HG02973 (cell line): ENCODE measurements at regions not wholly inside any gene's neighbourhood (a gene's known extent, or its start where the extent isn't known, plus 50 kb on each side); places are given as distances from the start of the nearest gene placed in this dataset.

Experiments
- ATAC-seq: cut with Tn5 transposase; IDR thresholded peaks from one replicate; pipeline ENCODE4 v1.9.1; 2021; ENCODE audit warnings: moderate library complexity; ENCODE audit not compliant: unreplicated experiment

GRCh38 chr2:20150110-20150706 is 74.7 kb downstream of the SDC1 start:
- ATAC-seq = no peak

- ATAC-seq = no peak
These were observed 75.3 kb downstream of the SDC1 start for GRCh38 chr2:20149703-20150030.

DNA sequence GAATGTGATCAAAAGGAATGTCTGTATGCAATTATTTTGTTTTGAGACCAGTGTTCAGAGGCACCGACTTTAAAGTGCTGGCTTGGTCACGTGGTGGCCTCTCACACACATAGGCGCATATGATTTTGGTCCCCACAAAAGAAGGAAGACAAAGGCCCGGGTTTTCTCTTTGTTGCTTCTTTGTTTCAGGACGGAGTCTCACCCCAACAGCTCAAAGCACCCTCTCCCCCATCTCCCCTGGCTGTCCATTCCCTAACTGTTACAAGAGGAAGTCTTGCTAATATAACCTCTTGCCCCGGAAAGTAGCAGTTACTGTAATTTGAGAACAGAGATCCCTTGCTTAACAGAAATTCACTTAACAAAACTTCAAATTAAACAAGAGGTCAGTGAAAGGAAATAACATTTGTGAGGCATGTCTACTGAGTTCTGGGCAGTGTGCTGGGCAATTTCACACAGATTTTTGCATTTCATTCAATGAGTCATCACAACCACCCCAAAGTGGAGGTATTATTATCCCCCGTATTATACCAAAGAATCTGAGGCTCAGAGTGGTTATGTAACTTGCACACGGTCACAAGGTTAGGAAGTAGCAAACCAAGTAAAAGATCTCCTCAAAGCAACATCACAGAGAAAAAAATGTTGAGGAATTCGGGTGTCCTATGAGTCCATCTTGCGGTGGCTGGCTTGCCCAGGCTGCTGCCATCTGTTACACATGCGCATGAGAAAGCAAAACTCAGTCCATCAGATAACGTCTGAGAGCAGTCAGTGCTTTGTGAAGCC is 75.8 kb downstream of the SDC1 start:
- no peak for ATAC-seq

DNA sequence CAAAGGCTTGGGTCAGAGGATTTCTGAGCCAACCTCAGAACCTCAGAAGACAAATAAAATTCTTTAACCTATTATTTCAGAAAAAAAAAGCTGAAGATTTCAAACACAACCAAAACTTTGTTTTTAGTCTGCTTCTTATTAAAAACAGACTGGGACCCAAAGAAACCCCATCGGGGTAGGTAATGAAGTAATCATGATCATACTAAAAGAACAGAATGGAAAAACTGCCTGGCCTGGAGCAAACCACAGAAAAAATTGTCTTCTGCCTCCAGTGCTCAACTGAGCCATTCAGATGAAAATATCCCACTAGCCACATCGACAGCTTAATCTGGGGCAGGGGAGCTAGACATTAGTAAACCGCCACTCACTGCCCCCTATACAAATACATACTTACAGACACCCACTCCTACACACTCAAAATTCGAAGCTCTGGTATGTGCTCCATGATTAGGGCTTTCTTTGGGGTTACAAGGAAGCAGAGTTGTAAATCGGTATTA is 76.5 kb downstream of the SDC1 start:
- ATAC-seq = no peak

- no peak for ATAC-seq
These were observed 77.6 kb downstream of the SDC1 start for GRCh38 chr2:20147351-20147750.

DNA sequence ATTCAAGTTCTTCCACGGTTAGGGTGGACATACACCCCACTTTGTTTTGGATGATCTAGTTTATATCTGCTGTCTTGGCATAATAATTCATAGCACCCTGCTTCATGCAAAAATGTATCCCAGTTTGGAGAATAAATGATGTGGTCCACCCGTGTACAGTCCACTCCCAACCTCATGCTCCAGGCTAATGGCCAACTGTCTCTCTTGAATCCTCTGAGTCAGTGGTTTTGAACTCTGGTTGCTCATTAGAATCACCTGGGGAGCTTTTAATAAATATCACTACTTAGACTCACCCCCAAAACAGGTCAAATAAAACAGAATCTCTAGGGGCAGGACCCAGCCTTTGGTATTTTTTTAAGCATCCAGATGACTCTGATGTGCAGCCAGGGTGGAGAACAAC is 78.5 kb downstream of the SDC1 start:
- ATAC-seq = no peak

- peak; percentile 89 for ATAC-seq
These were observed 79.3 kb downstream of the SDC1 start for GRCh38 chr2:20145497-20146193.

- no peak for ATAC-seq
These were observed 80.1 kb downstream of the SDC1 start for GRCh38 chr2:20144861-20145260.

DNA sequence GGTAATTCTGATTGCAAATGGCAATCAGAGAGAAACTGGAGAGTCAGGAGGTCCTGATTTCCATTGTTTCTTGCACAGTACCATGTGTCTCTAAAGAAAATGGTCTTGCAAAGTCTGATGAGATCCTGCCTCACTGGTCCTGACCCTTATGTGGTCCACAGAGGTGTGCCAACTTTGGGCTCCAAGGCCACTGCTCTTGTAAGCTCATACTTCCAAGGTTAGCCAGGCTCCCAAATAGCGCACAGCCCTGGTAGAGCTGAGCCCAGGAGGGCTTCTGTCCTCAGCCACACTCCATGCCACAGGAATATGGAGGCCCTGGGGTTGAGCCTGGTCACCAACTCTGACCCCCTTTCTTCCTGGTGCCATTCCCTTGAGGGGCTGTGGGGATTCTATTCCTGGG is 80.7 kb downstream of the SDC1 start:
- no peak for ATAC-seq

- ATAC-seq = no peak
These were observed 81.7 kb downstream of the SDC1 start for GRCh38 chr2:20143263-20143662.

DNA sequence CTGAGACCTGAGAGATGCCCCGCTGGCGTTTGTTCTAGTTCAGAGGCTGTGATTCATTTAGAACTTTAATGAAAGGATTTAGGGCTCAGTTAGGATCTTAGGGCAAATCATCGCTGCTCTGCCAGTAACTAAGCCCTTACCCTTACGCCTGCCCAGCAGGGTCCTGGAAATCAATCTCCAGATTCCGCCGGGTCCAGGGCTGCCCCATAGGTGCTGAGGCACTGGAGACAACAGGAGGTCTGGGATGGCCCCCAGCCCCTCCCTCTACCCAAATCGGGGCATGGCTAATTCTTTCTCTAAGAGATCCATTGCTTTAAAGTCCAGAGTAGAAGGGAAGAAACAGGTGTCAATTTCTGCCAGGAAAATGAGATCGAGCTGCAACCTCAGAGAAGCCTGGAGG is 83.1 kb downstream of the SDC1 start:
- ATAC-seq = no peak

- ATAC-seq = no peak
These were observed 83.7 kb downstream of the SDC1 start for GRCh38 chr2:20141056-20141762.

GRCh38 chr2:20140321-20141055 is 84.4 kb downstream of the SDC1 start:
- no peak for ATAC-seq

DNA sequence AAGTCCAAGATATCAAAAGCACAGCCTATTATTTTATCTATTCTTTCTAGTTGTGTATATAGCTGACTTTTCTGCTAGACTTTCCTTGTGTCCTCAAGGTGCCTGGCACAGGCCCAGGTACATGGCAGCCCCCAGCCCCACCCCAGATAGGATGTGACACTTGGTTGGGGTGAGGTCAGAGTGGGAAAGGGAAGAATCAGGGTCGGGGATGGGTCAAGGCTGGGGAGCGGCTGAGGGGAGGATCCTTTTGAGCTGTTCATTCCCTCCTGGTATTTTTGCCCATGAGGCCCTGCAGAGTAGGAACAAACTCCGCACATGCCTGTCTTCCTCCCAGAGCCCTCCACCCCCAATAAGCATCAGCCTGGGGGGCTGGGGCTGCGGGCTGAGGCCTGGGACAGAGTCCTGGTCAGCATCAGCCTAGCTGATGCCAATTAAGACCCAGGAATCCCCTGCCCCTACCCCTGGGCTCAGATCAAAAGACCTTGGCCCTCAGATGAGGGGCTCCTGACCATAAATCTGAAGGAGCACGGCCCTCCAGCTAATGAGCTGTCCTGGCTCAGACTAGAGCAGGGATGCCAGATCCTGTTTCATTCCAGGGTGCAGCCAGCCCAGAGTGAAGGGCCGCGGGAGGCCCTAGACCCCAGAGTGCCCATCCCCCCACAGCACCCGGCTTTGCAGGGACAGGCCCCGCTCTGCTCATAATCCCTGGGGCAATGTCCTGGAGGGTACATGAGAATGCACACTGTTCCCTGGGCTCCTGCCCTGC is 85.3 kb downstream of the SDC1 start:
- ATAC-seq = no peak

- ATAC-seq = no peak
These were observed 86.2 kb downstream of the SDC1 start for GRCh38 chr2:20138696-20139095.

GRCh38 chr2:20137884-20138283 is 86.5 kb upstream of the LAPTM4A start:
- ATAC-seq = no peak

GRCh38 chr2:20137131-20137571 is 85.7 kb upstream of the LAPTM4A start:
- ATAC-seq = no peak

DNA sequence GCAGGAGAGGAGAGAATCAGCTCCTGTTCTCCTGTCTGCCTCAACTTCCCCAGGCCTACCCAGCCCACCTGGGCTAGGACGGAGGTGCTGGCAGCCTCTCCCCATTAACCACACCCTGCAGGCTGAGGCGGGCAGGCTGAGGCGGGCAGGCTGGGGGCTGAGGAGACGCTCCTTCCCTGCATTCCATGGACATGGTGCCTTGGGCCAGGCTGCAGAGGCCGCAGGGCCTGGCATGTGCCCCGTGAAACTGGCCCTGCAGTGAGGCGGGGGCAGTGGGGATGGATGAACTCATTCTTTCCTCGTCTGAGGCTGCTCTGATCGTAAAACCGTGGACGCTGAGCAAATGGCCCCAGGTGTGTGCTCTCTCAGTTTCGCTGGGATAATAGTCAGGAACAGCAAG is 84.7 kb upstream of the LAPTM4A start:
- ATAC-seq = no peak

- peak; percentile 72 for ATAC-seq
These were observed 84.2 kb upstream of the LAPTM4A start for GRCh38 chr2:20135631-20136050.

DNA sequence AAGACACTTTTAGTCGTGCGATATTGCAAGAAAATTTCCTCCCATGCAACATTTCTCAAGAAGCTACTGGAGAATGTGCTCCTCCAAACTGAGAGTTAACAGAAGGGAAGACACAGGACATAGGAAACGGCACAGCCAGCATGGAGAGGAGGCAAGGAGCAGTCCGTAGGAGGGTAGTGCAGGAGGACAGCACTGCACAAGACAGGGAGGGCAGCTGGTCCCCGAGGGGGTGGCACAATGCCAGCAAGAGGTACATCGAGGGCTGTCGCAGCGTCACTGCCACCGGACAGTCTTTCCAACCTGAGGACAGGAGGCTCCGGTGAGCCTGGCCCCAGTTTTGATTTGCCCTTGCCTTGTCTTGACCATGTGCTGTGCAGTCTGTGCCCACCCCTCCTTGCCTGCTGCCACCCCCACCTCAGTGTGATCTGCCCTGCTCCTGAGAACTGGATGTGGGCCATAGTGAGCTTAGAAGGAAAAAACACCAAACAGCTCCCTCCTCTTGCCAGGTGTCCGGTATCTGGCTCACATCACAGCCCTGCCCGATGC is 81.6 kb upstream of the LAPTM4A start:
- no peak for ATAC-seq
